Endodermal cell (in vitro differentiated cells): ENCODE measurements at regions not wholly inside any gene's neighbourhood (a gene's known extent, or its start where the extent isn't known, plus 50 kb on each side); places are given as distances from the start of the nearest gene placed in this dataset.

ENCODE experiments used
- DNase-seq: peaks from one replicate; pipeline ENCODE4 v3.0.0-alpha.2; 2017
- H3K27ac ChIP-seq: 2 replicates; pipeline ENCODE4 v1.5.1; 2013; ENCODE audit warnings: mild to moderate bottlenecking, low read depth, low read length, moderate library complexity
- H3K27me3 ChIP-seq: 2 replicates; pipeline ENCODE4 v1.6.1; 2013; ENCODE audit warnings: mild to moderate bottlenecking, low read length, moderate library complexity; ENCODE audit not compliant: insufficient read depth, control insufficient read depth, poor library complexity, severe bottlenecking
- H3K36me3 ChIP-seq: 2 replicates; pipeline ENCODE4 v1.7.0; 2013; ENCODE audit warnings: mild to moderate bottlenecking, low read length, moderate library complexity; ENCODE audit not compliant: control insufficient read depth, insufficient read depth
- H3K4me1 ChIP-seq: one replicate; pipeline ENCODE4 v1.7.0; 2013; ENCODE audit warnings: low read length; ENCODE audit not compliant: control insufficient read depth, insufficient read depth
- H3K4me3 ChIP-seq: 2 replicates; pipeline ENCODE4 v1.5.1; 2013; ENCODE audit warnings: mild to moderate bottlenecking, low read length, moderate library complexity
- H3K9ac ChIP-seq: 2 replicates; pipeline ENCODE4 v1.6.1; 2013; ENCODE audit warnings: mild to moderate bottlenecking, low read length, moderate library complexity; ENCODE audit not compliant: poor library complexity, severe bottlenecking; ENCODE audit errors: extremely low read depth
- H3K9me3 ChIP-seq: 2 replicates; pipeline ENCODE4 v1.6.1; 2013; ENCODE audit warnings: mild to moderate bottlenecking, low read length, moderate library complexity; ENCODE audit not compliant: control insufficient read depth
- H3K27ac Mint-ChIP-seq: 2 replicates; pipeline ENCODE4 v1.8.0; 2020; ENCODE audit warnings: mixed read lengths
- H3K27me3 Mint-ChIP-seq: 2 replicates; pipeline ENCODE4 v1.8.0; 2021; ENCODE audit warnings: mild to moderate bottlenecking, mixed read lengths; ENCODE audit not compliant: insufficient read depth
- H3K36me3 Mint-ChIP-seq: 2 replicates; pipeline ENCODE4 v1.8.0; 2020; ENCODE audit warnings: low read depth, mixed read lengths
- H3K4me1 Mint-ChIP-seq: 2 replicates; pipeline ENCODE4 v1.8.0; 2020; ENCODE audit warnings: mixed read lengths
- H3K4me3 Mint-ChIP-seq: 2 replicates; pipeline ENCODE4 v1.8.0; 2020; ENCODE audit warnings: mild to moderate bottlenecking, moderate library complexity, mixed read lengths
- H3K9me3 Mint-ChIP-seq: 2 replicates; pipeline ENCODE4 v1.8.0; 2020; ENCODE audit warnings: mild to moderate bottlenecking, mixed read lengths
- WGBS, 2 experiments: methylation state at CpG; one replicate each; pipeline versions ENCODE4 v1.1.5 to v1.1.7; 2013; ENCODE audit warnings: missing lambda C conversion rate in 2 of 2, mixed read lengths in 1 of 2; ENCODE audit not compliant: insufficient coverage in 1 of 2, insufficient read length in 1 of 2; 5-methylcytosine and 5-hydroxymethylcytosine counted together
- TF ChIP-seq, protein P1 (sequence below): fragments of 200-600 bp; sonication (generic); conservative IDR thresholded peaks from 2 replicates; pipeline ENCODE4 v1.5.0; 2021; ENCODE audit warnings: antibody characterized with exemption, mild to moderate bottlenecking

DNA sequence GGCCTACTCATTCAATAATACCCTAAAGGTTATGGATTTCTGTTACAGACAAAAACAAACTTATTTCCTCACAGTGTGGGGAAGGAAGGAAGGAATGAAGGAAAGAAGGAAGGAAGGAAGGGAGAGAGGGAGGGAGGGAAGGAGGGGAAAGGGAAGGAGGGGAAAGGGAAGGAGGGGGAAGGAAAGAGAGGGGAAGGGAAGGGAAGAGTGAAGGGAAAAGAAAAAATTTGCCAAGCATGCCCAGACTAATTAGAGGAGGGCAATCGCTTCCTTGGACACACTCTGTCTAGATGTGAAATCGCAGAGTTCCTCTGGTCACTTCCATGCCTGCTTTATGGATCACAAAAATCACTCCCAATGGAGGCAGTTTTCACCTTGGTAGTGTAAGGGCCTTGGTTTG lies 570.1 kb upstream of the SOX9 start:
- Histone ChIP-seq H3K9ac (no peak overlapping the region), H3K4me1 (no peaks in the 10 kb centered on the region), H3K27ac (no peak overlapping the region), H3K9me3 (no peaks in the 10 kb centered on the region), H3K27me3 (no peaks in the 10 kb centered on the region), H3K36me3 (no peaks in the 10 kb centered on the region), H3K4me3 (no peak overlapping the region)
- no peaks in the 10 kb centered on the region for H3K9me3 Mint-ChIP-seq
- no peak overlapping the region for H3K27ac Mint-ChIP-seq
- WGBS, 2 experiments = 91 to 100% methylated on average over 1 to 2 of the region's 2 CpGs
- no peak for DNase-seq
- no peak overlapping the region for H3K4me3 Mint-ChIP-seq
- TF ChIP-seq, protein P1, sequence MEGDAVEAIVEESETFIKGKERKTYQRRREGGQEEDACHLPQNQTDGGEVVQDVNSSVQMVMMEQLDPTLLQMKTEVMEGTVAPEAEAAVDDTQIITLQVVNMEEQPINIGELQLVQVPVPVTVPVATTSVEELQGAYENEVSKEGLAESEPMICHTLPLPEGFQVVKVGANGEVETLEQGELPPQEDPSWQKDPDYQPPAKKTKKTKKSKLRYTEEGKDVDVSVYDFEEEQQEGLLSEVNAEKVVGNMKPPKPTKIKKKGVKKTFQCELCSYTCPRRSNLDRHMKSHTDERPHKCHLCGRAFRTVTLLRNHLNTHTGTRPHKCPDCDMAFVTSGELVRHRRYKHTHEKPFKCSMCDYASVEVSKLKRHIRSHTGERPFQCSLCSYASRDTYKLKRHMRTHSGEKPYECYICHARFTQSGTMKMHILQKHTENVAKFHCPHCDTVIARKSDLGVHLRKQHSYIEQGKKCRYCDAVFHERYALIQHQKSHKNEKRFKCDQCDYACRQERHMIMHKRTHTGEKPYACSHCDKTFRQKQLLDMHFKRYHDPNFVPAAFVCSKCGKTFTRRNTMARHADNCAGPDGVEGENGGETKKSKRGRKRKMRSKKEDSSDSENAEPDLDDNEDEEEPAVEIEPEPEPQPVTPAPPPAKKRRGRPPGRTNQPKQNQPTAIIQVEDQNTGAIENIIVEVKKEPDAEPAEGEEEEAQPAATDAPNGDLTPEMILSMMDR = no peak
- H3K36me3 Mint-ChIP-seq = no peaks in the 10 kb centered on the region
- peaks cover 1% of the 10 kb centered on the region for H3K27me3 Mint-ChIP-seq
- no peaks in the 10 kb centered on the region for H3K4me1 Mint-ChIP-seq

DNA sequence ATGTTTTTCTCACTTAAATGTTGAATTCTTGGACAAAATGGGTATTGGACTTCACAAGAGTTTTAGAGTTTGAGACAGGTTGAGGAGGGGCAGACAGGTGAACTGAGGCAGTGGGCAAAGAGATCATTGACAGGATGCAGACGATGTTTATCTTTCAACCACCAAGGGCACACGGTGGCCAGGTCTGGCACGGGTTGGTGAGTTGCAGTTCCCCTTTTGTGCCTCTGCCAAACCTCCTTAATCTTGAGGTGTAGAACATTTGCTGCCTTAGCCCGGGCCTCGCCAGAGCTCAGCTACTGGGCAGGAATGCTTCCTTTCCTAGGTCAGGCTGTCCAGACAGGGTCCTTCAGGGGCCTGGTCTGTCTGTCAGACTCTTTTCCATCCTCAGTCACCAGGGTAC lies 567.4 kb upstream of the SOX9 start:
- Mint-ChIP-seq H3K36me3 (no peaks in the 10 kb centered on the region), H3K27me3 (peaks cover 1% of the 10 kb centered on the region), H3K4me1 (no peaks in the 10 kb centered on the region), H3K27ac (no peak overlapping the region), H3K9me3 (no peaks in the 10 kb centered on the region), H3K4me3 (no peak overlapping the region)
- H3K4me1 ChIP-seq = no peaks in the 10 kb centered on the region
- WGBS, 2 experiments = 93 to 96% methylated on average over 4 to 5 of the region's 5 CpGs
- no peak overlapping the region for H3K4me3 ChIP-seq
- H3K27ac ChIP-seq = no peak overlapping the region
- TF ChIP-seq, protein P1 = no peak
- no peaks in the 10 kb centered on the region for H3K36me3 ChIP-seq
- H3K27me3 ChIP-seq = no peaks in the 10 kb centered on the region
- H3K9ac ChIP-seq = no peak overlapping the region
- no peak for DNase-seq
- H3K9me3 ChIP-seq = no peaks in the 10 kb centered on the region

DNA sequence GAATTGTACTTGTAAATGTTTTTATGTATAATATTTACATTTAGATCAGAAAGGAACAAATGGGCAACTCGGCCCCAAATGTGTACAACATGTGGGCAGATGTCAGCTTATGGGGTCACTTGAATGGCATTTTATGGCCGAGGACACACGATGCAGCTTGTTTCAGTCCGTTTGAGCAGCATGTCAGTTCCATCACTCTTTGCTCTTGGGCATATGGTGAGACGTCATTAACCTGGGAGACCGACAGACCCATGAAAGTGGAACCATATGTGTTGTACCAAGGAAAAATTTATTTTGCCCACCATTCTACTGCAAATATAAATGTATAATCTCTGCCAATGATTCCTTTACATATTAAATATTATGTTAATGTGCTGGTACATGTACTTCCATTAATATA lies 561.9 kb upstream of the SOX9 start:
- H3K9me3 ChIP-seq = no peaks in the 10 kb centered on the region
- no peaks in the 10 kb centered on the region for H3K4me1 Mint-ChIP-seq
- DNase-seq = no peak
- no peaks in the 10 kb centered on the region for H3K9me3 Mint-ChIP-seq
- no peak overlapping the region for H3K27ac Mint-ChIP-seq
- 90% methylated on average over 3 to 6 of the region's 6 CpGs for WGBS, 2 experiments
- H3K9ac ChIP-seq = no peak overlapping the region
- TF ChIP-seq, protein P1 = no peak
- H3K27me3 ChIP-seq = no peaks in the 10 kb centered on the region
- H3K36me3 ChIP-seq = no peaks in the 10 kb centered on the region
- H3K36me3 Mint-ChIP-seq = no peaks in the 10 kb centered on the region
- no peaks in the 10 kb centered on the region for H3K4me1 ChIP-seq
- peaks cover 4% of the 10 kb centered on the region for H3K27me3 Mint-ChIP-seq
- no peak overlapping the region for H3K4me3 Mint-ChIP-seq
- no peak overlapping the region for H3K27ac ChIP-seq
- no peak overlapping the region for H3K4me3 ChIP-seq
